Osteocyte (in vitro differentiated cells): ENCODE measurements at regions not wholly inside any gene's neighbourhood (a gene's known extent, or its start where the extent isn't known, plus 50 kb on each side); places are given as distances from the start of the nearest gene placed in this dataset.

ENCODE experiments used
- DNase-seq: peaks from one replicate; pipeline ENCODE4 v3.0.0; 2021; ENCODE audit warnings: mixed read lengths; ENCODE audit not compliant: unreplicated experiment; ENCODE audit errors: extremely low spot score
- H3K27ac Mint-ChIP-seq: one replicate; pipeline ENCODE4 v1.8.0; 2021; ENCODE audit warnings: mild to moderate bottlenecking, mixed read lengths; ENCODE audit not compliant: unreplicated experiment
- H3K27me3 Mint-ChIP-seq: one replicate; pipeline ENCODE4 v1.8.0; 2021; ENCODE audit warnings: mixed read lengths; ENCODE audit not compliant: unreplicated experiment
- H3K36me3 Mint-ChIP-seq: one replicate; pipeline ENCODE4 v1.8.0; 2021; ENCODE audit warnings: mixed read lengths; ENCODE audit not compliant: unreplicated experiment
- H3K4me1 Mint-ChIP-seq: one replicate; pipeline ENCODE4 v1.8.0; 2021; ENCODE audit warnings: mixed read lengths; ENCODE audit not compliant: unreplicated experiment
- H3K4me3 Mint-ChIP-seq: one replicate; pipeline ENCODE4 v1.8.0; 2021; ENCODE audit warnings: mild to moderate bottlenecking, moderate library complexity, mixed read lengths; ENCODE audit not compliant: unreplicated experiment
- H3K9me3 Mint-ChIP-seq: one replicate; pipeline ENCODE4 v1.8.0; 2021; ENCODE audit warnings: mixed read lengths; ENCODE audit not compliant: unreplicated experiment
- CTCF ChIP-seq: fragments of 200-600 bp; sonication (generic); IDR thresholded peaks from 2 replicates; pipeline ENCODE4 v1.5.0; 2021; ENCODE audit warnings: antibody characterized with exemption, mild to moderate bottlenecking, moderate library complexity

- no peaks in the 10 kb centered on the region for H3K4me1 Mint-ChIP-seq
- no peak overlapping the region for H3K27ac Mint-ChIP-seq
- no peak for DNase-seq
- no peak overlapping the region for H3K4me3 Mint-ChIP-seq
- H3K27me3 Mint-ChIP-seq, result peaks cover 9% of the 10 kb centered on the region
- peaks cover 3% of the 10 kb centered on the region for H3K9me3 Mint-ChIP-seq
- no peaks in the 10 kb centered on the region for H3K36me3 Mint-ChIP-seq
- TF ChIP-seq CTCF, result no peak
These were observed 55.3 kb upstream of the KCNIP4 start for GRCh38 chr4:22003878-22004277.
